ENCODE measurements at regions not wholly inside any gene's neighbourhood (a gene's known extent, or its start where the extent isn't known, plus 50 kb on each side); places are given as distances from the start of the nearest gene placed in this dataset.
"Not testable (repeated sequence)": the region's sequence is repeated elsewhere in the genome, so short reads cannot be mapped to it uniquely, and the experiment has no call there.

- no peak for DNase-seq
- H3K4me1 ChIP-seq = no peaks in the 10 kb centered on the region
- H3K27me3 ChIP-seq = no peaks in the 10 kb centered on the region
- intact Hi-C loops (cut with DNase I; ENCODE audit: low total_unique reads) = no loop called here
- no peak overlapping the region for H3K27ac ChIP-seq
- no peak for TF ChIP-seq POLR2A (IDR thresholded peaks at IDR 0.05)
- TF ChIP-seq CTCF (IDR thresholded peaks at IDR 0.05) = no peak
- H3K4me3 ChIP-seq = no peak overlapping the region
- no peaks in the 10 kb centered on the region for H3K9me3 ChIP-seq
- no peaks in the 10 kb centered on the region for H3K36me3 ChIP-seq
Observed at GRCh38 chr5:66284588-66285342, 140.7 kb downstream of the SREK1 start.

- no peaks in the 10 kb centered on the region for H3K4me1 ChIP-seq
- no peaks in the 10 kb centered on the region for H3K9me3 ChIP-seq
- no peaks in the 10 kb centered on the region for H3K36me3 ChIP-seq
- no peak overlapping the region for H3K27ac ChIP-seq
- H3K27me3 ChIP-seq = no peaks in the 10 kb centered on the region
- H3K4me3 ChIP-seq = no peak overlapping the region
- no peak for TF ChIP-seq POLR2A (IDR thresholded peaks at IDR 0.05)
- TF ChIP-seq CTCF (IDR thresholded peaks at IDR 0.05) = no peak
- intact Hi-C loops (cut with DNase I; ENCODE audit: low total_unique reads) = no loop called here
- DNase-seq = no peak
Observed at GRCh38 chr5:66285343-66285922, 141.3 kb downstream of the SREK1 start.

DNA sequence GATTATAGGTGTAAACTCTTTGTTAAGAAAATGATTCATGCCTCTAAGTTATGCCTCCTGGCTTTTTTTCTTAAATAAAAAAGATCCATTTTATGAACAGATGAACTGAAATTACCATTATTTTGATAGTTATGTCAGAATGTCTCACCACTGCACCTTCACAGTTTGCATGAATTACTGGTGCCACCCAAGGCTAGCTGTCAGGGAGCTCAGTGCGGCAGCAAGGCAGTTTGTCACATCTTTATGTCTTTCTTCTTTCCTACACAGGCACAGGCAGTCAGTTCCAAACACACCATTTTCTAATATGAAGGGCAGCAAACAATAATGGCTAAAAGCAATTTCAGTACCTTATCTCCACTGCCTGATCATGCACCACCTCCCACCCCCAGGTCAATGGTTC lies 147.7 kb downstream of the SREK1 start:
- H3K4me3 ChIP-seq = no peak overlapping the region
- no peaks in the 10 kb centered on the region for H3K36me3 ChIP-seq
- H3K27me3 ChIP-seq = no peaks in the 10 kb centered on the region
- no peaks in the 10 kb centered on the region for H3K9me3 ChIP-seq
- intact Hi-C loops (cut with DNase I; ENCODE audit: low total_unique reads) = no loop called here
- H3K4me1 ChIP-seq = no peaks in the 10 kb centered on the region
- TF ChIP-seq CTCF (IDR thresholded peaks at IDR 0.05) = no peak
- no peak for TF ChIP-seq POLR2A (IDR thresholded peaks at IDR 0.05)
- DNase-seq = no peak
- H3K27ac ChIP-seq = no peak overlapping the region

GRCh38 chr5:66293851-66294250 lies 149.8 kb downstream of the SREK1 start:
- H3K4me3 ChIP-seq; H3K27me3 ChIP-seq; intact Hi-C loops (cut with DNase I; ENCODE audit: low total_unique reads); H3K4me1 ChIP-seq; DNase-seq; H3K27ac ChIP-seq; H3K36me3 ChIP-seq; H3K9me3 ChIP-seq: not testable (repeated sequence)

DNA sequence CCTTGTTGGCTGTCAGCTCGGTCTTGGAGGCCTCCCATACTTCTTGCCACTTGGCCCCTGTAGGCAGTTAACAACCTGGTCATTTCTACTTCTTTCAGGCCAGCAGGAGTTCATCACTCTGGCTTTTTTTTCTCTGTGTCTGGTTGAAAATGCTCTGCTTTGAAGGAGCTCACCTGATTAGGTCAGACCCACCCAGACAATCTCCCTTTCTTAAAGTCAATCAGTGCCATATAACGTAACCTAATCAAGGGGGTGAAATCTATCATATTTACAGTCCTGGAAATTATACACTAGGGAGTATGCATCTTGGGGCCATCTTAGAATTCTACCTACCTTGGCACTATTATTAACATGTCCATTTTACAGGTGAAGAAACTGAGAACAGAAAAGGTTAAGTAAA lies 155.4 kb downstream of the SREK1 start:
- no peaks in the 10 kb centered on the region for H3K9me3 ChIP-seq
- intact Hi-C loops (cut with DNase I; ENCODE audit: low total_unique reads) = no loop called here

More for the DNA sequence above, 155.4 kb downstream of the SREK1 start:
- no peak for DNase-seq
- no peaks in the 10 kb centered on the region for H3K27me3 ChIP-seq
- no peaks in the 10 kb centered on the region for H3K4me1 ChIP-seq
- TF ChIP-seq POLR2A (IDR thresholded peaks at IDR 0.05) (no peak), CTCF (IDR thresholded peaks at IDR 0.05) (no peak)
- no peak overlapping the region for H3K27ac ChIP-seq
- H3K36me3 ChIP-seq = no peaks in the 10 kb centered on the region
- no peak overlapping the region for H3K4me3 ChIP-seq

Data from uterus (tissue), 3 donors.